ENCODE measurements at regions not wholly inside any gene's neighbourhood (a gene's known extent, or its start where the extent isn't known, plus 50 kb on each side); places are given as distances from the start of the nearest gene placed in this dataset.

DNA sequence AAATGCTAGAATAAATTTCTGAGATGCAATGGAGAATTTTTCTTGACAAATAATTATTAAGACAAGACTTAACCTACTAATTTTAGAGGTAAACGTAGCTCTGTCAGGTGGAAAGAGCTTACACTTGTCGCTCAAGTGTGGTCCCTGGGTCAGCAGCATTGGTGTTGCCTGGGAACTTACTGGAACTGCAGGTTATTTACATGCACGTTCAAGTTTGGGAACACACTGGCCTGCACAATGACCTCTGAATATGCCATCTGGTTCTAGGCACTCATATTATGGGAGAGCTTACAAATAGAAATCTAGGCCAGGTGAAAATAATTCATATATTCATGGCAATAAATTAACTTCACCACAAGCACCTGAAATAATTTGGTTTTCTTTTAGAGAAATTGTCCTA is 88.5 kb upstream of the BCL9 start:
- no peak for DNase-seq (ENCODE audit: low read depth in 2 of 3, low spot score in 1 of 3)

DNA sequence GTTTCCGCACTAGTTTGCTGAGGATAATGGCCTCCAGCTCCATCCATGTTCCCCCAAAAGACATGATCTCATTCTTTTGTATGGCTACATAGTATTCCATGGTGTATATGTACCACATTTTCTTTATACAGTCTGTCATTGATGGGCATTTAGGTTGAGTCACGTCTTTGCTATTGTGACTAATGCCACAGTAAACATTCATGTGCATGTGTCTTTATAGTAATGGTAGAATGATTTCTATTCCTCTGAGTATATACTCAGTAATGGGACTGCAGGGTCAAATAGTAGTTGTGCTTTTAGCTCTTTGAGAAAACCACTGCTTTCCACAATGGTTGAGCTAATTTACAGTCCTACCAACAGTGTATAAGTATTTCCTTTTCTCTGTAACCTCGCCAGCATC is 78.3 kb upstream of the BCL9 start:
- DNase-seq (ENCODE audit: low read depth in 2 of 3, low spot score in 1 of 3): no peak

DNA sequence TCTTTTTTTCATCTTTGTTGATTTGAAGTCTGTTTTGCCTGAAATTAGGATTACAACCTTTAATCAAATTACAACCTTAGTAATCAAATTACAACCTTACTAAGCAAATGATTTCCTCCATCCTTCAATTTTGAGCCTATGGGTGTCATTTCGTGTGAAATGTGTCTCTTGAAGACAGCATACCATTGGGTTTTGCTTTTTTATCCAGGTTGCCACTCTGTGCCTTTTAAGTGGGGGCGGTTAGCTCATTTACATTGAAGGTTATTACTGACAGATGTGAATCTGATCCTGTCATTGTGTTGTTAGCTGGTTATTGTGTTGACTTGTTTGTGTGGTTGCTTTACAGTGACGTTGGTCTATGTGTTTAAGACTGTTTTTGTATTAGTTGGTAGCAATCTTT is 74.8 kb upstream of the BCL9 start:
- no peak for DNase-seq (ENCODE audit: low read depth in 2 of 3, low spot score in 1 of 3)

DNA sequence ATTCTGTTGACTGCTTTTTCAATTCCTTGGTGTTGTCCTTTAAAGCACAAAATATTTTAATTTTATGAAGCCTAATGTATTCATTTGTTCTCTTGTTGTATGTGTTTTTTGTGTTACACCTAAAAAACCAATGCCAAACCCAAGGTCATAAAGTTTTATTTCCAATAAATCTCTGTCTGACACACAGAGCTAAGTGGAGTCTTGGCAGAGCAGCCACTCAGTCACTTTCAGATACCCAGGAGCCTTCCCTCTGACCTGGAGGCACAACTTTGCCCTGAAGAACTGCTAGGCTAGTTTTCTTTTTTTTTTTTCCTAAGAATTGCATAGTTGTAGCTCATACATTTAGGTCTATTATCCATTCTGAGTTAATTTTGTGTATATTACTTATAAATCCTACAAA is 71.2 kb upstream of the BCL9 start:
- no peak for DNase-seq (ENCODE audit: low read depth in 2 of 3, low spot score in 1 of 3)

DNA sequence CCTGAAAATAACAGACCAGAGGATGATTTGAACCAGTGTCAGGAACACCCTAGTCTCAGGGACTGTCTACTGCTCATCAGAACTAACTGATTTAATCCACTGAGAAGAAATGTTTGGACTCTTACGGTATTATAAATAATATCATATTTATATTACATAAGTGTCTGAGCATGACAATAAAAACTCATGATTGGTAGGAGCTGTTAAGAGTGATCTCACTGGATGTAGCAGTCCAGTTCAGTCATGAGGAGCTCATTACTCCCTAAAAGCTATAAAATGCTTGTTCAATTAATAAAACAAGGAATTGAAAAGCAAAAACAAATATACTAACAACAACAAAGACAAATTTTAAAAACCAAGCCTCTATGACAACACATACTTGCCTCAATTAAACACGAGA is 68.8 kb upstream of the BCL9 start:
- no peak for DNase-seq (ENCODE audit: low read depth in 2 of 3, low spot score in 1 of 3)

DNA sequence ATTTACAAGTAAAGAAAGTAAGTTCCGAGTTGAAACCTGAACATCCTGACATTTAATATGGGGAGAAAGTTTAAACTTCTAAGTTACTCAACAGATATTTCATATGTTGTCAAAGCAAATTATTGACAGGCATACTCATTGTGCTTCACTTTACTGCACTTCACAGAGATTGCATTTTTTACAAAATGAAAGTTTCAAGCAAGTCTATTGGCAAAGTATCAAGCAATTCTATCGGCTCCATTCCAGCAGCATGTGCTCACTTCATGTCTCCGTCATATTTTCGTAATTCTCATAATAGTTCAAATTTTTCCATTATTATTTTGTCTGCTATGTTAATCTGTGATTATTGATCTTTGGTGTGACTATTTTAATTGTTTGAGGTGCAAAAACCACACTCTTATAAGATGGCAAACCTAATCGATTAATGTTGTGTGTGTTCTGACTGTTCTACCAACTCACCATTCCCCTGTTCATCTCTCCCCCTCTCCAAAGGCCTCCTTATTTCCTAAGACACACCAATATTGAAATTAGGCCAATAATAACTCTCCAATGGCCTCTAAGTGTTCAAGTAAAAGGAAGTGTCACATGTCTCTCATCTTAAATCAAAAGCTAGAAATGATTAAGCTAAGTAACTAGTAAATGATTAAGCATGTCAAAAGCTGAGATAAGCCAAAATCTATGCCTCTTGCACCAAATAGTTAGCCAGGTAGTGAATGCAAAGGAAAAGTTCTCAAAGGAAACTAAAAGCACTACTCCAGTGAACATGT is 68.2 kb upstream of the BCL9 start:
- DNase-seq (ENCODE audit: low read depth in 2 of 3, low spot score in 1 of 3): no peak

DNA sequence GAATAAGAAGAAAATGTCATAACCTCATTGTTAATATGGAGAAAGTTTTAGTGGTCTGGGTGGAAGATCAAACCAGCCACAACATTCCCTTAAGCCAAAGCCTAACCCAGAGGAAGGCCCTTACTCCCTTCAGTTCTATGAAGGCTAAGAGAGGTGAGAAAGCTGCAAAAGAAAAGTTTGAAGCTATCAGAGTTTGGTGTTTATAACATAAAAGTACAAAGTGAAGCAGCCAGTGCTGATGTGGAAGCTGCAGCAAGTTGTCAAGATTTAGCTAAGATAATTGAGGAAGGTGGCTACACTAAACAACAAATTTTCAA is 67.6 kb upstream of the BCL9 start:
- no peak for DNase-seq (ENCODE audit: low read depth in 2 of 3, low spot score in 1 of 3)

DNA sequence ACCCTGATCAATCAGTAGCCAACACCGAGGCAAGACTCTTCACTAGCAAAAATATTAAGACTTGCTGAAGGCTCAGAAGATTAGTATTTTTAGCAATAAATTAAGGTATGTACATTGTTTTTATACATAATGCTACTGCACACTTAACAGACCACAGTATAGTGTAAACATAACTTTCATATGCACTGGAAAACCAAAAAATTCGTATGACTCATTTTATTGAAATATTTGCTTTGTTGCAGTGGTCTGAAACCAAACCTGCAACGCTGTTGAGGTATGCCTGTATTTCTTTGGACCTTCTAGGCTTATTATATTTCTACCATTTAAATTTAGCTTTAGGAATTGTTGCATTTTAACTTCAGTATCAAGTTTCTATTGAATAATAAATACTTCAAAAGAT is 65.8 kb upstream of the BCL9 start:
- no peak for DNase-seq (ENCODE audit: low read depth in 2 of 3, low spot score in 1 of 3)

DNA sequence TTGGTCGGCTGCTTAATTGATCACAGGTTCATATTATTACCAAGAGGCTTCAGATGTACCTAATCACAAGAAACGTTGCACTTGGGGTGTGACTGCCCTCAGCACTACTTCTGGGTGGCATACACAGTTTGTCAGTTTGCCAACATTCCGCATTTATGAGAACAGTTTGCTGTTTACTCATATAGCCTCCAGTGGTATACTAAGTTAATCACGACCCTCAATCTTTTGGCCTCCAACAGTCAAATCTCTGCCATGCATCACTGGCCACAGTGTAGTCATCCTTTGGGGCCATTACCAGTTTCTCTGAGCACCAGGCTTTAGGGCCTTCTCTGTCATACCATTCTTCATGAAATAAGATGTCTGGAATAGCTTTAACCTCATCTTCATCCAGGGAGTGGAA is 62.8 kb upstream of the BCL9 start:
- no peak for DNase-seq (ENCODE audit: low read depth in 2 of 3, low spot score in 1 of 3)

DNA sequence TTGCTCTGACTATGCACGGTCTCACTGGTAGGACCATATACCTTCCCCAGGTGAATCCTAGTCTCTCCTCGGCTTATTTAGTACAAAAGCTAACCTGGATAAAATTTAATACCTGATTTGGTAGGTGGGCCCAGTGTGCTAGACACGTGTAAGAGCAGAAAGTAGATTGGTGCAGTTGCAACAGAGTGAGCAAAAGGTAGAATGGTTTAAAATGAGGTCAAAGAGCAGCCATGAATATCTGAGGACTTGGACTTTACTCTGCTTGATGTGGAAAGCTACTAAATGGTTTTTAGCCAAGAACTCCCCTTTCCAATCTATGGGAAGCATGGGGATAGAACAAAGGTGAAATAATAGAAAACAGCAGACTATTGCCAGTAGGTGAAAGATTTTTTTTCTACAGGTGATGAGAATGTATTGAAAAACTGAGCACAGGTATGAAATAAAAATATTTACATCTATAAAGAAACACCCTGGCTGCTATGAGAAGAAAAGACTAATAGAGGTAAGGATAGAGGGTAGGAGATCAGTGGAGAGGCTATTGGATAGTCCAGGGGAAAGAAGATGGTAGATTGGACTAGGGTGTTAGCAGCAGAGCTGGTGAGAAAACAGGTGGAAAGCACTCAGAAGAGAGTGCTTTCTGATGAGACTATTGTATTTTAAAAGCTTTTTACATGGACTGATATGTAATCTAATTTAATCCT is 61.3 kb upstream of the BCL9 start:
- no peak for DNase-seq (ENCODE audit: low read depth in 2 of 3, low spot score in 1 of 3)

DNA sequence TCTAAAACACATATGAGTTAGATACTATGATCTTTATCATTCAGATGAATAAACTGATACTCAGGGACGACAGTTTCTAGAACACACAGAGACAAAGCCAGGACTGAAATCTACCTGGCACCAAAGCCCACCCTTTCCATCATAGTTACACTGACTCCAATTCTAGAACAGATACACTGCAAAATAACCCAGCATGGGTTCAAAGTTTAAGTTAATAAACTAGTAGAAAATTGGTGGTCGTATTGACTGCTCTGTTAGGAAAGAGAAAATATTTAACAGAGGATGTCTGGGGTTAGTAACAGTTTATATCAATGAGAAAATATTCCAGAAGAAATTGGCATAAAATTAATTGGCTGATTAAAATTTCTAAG is 60.8 kb upstream of the BCL9 start:
- no peak for DNase-seq (ENCODE audit: low read depth in 2 of 3, low spot score in 1 of 3)

DNA sequence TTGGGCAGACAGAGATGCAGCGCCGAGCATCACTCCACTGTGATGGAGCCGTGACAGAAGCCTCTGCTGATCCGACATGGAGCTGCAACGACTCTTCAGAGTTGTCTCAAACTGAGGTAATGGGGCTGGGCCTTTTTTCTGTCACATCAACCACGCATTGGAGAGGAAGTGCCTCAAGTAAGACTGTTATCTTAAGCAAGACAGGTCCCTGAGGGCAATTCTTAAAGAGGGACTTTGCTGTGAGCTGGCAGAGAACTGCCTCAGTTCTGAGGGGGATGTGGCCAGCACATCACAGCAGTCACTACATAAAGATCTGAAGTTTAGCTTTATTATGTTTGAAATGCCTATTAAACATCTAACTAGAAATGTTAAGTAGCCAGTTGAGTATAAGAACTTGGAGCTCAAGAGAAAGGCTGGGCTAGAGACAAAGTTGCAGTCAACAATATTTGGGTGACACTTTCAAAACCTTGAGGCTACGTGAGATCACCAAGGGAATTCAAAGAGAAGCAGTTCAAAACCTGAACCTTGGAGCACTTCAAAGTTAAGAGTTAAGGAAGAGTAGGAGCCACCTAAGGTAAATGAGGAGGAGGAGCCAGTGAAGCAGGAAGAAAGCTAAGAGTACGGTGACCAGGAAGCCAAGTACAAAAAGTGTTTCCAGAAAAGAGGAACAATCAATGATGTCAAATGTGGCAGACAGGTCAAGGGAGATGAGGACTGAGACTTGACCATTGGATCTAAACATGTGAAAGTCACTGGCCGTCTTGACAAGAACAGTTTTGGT is 54.2 kb upstream of the BCL9 start:
- no peak for DNase-seq (ENCODE audit: low read depth in 2 of 3, low spot score in 1 of 3)

DNA sequence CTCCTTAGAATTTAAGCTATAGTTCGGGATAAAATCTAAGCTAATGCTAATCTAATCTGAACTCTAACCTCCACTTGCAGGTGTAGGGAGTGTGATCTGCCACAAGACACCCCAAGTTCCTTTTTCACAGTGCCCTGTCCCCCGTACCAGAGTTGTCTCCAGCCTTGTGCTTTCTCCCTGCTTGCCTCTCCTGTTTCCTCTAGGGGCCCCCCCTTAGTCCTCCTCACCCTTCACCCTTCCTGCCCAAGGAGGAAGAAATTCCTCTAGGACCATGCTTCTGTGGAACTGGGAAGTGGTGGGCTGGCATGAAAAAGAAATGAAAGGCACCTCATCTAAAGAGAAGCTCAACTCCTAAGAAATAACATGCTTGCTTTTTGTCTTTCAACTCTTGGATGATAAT is 50.2 kb upstream of the BCL9 start:
- no peak for DNase-seq (ENCODE audit: low read depth in 2 of 3, low spot score in 1 of 3)
